Mesodermal cell (in vitro differentiated cells): ENCODE measurements at regions not wholly inside any gene's neighbourhood (a gene's known extent, or its start where the extent isn't known, plus 50 kb on each side); places are given as distances from the start of the nearest gene placed in this dataset.
"Not testable (repeated sequence)": the region's sequence is repeated elsewhere in the genome, so short reads cannot be mapped to it uniquely, and the experiment has no call there.

Experiments
- H3K27ac ChIP-seq: 2 replicates; pipeline ENCODE4 v1.7.0; 2013; ENCODE audit warnings: mild to moderate bottlenecking, low read depth, low read length, moderate library complexity; ENCODE audit not compliant: severe bottlenecking
- H3K36me3 ChIP-seq: 2 replicates; pipeline ENCODE4 v1.7.1; 2013; ENCODE audit warnings: mild to moderate bottlenecking, low read length, moderate library complexity; ENCODE audit not compliant: control insufficient read depth, insufficient read depth
- H3K4me1 ChIP-seq: one replicate; pipeline ENCODE4 v1.7.1; 2013; ENCODE audit warnings: mild to moderate bottlenecking, low read length; ENCODE audit not compliant: insufficient read depth, control insufficient read depth, poor library complexity, severe bottlenecking
- H3K4me3 ChIP-seq: 2 replicates; pipeline ENCODE4 v1.7.0; 2013; ENCODE audit warnings: low read length, control low read depth, mild to moderate bottlenecking; ENCODE audit not compliant: insufficient read depth, poor library complexity, severe bottlenecking; ENCODE audit errors: extremely low read depth
- H3K9me3 ChIP-seq: 2 replicates; pipeline ENCODE4 v1.7.1; 2013; ENCODE audit warnings: mild to moderate bottlenecking, low read length, moderate library complexity; ENCODE audit not compliant: control insufficient read depth
- WGBS, 2 experiments: methylation state at CpG; one replicate each; pipeline ENCODE4 v1.1.5; 2013; ENCODE audit warnings: missing lambda C conversion rate in 2 of 2; ENCODE audit not compliant: insufficient coverage in 2 of 2; 5-methylcytosine and 5-hydroxymethylcytosine counted together

GRCh38 chrX:110938977-110939732 is 143.5 kb upstream of the CHRDL1 start:
- H3K36me3 ChIP-seq = no peaks in the 10 kb centered on the region
- WGBS, 2 experiments = 57 to 100% methylated on average over 1 to 2 of the region's 3 CpGs
- no peaks in the 10 kb centered on the region for H3K4me1 ChIP-seq
- H3K4me3 ChIP-seq = no peak overlapping the region
- no peaks in the 10 kb centered on the region for H3K9me3 ChIP-seq
- no peak overlapping the region for H3K27ac ChIP-seq

DNA sequence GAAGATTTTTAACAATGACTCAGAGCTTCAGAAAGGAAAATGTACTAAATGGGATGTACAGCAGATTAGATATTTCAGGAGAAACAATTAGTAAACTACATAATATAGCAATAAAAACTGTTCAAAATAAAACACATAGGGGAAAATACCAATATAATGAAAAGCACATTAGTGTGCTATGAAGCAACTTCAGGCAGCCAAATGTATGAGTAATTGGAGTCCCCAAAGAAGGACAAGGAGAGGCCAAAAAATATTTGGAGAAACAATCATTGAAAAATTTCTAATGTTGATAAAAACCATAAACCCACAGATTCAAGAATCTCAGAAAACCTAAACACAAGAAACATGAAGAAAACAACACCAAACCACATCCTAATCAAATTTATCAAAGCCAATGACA is 129.3 kb upstream of the CHRDL1 start:
- Histone ChIP-seq H3K4me1 (no peaks in the 10 kb centered on the region), H3K36me3 (no peaks in the 10 kb centered on the region), H3K4me3 (no peak overlapping the region), H3K9me3 (no peaks in the 10 kb centered on the region), H3K27ac (no peak overlapping the region)

- H3K27ac ChIP-seq = no peak overlapping the region
- H3K4me3 ChIP-seq = no peak overlapping the region
- 75 to 100% methylated on average over 1 of the region's 3 CpGs for WGBS, 2 experiments
- H3K36me3 ChIP-seq = no peaks in the 10 kb centered on the region
- H3K4me1 ChIP-seq = no peaks in the 10 kb centered on the region
- no peaks in the 10 kb centered on the region for H3K9me3 ChIP-seq
Measured at GRCh38 chrX:110920991-110921390, 125.4 kb upstream of the CHRDL1 start.

GRCh38 chrX:110915570-110915969 is 120.0 kb upstream of the CHRDL1 start:
- no peak overlapping the region for H3K4me3 ChIP-seq
- no peaks in the 10 kb centered on the region for H3K4me1 ChIP-seq

DNA sequence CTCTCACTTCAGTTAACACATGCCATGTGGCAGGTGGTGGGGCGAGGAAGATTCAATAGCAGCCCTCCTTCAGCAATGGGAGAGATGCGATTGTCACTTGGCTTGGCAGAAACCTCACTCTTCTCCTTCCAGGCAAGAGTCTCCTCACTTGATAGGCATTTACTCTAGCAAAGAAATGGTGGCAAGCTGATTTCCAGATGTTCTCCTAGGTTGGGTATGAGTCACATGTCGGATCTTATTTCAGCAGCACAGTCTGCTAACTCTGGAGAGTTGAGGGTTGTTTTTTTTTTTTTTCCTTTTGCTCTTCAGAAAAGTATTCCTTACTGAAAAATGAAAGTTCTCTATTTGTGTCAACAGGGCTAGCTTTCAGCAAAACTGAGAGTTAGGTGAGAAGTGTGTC is 119.5 kb upstream of the CHRDL1 start:
- 100% methylated on average over 1 of the region's 3 CpGs; no CpG with 5 or more reads in 1 of the 2 experiments for WGBS, 2 experiments
- Histone ChIP-seq H3K4me3 (no peak overlapping the region), H3K36me3 (no peaks in the 10 kb centered on the region), H3K4me1 (no peaks in the 10 kb centered on the region), H3K9me3 (no peaks in the 10 kb centered on the region), H3K27ac (no peak overlapping the region)

More at GRCh38 chrX:110915570-110915969, 120.0 kb upstream of the CHRDL1 start:
- Histone ChIP-seq H3K27ac (no peak overlapping the region), H3K36me3 (no peaks in the 10 kb centered on the region), H3K9me3 (no peaks in the 10 kb centered on the region)

- H3K4me1 ChIP-seq = no peaks in the 10 kb centered on the region
- WGBS, 2 experiments = no CpG with 5 or more reads among the region's 1 CpG
- H3K9me3 ChIP-seq = no peaks in the 10 kb centered on the region
- H3K36me3 ChIP-seq = no peaks in the 10 kb centered on the region
- H3K4me3 ChIP-seq = no peak overlapping the region
- H3K27ac ChIP-seq = no peak overlapping the region
Measured at GRCh38 chrX:110914281-110914680, 118.7 kb upstream of the CHRDL1 start.

GRCh38 chrX:110904747-110905146 is 109.1 kb upstream of the CHRDL1 start:
- H3K27ac ChIP-seq, H3K36me3 ChIP-seq, H3K9me3 ChIP-seq, H3K4me1 ChIP-seq, H3K4me3 ChIP-seq: not testable (repeated sequence)

DNA sequence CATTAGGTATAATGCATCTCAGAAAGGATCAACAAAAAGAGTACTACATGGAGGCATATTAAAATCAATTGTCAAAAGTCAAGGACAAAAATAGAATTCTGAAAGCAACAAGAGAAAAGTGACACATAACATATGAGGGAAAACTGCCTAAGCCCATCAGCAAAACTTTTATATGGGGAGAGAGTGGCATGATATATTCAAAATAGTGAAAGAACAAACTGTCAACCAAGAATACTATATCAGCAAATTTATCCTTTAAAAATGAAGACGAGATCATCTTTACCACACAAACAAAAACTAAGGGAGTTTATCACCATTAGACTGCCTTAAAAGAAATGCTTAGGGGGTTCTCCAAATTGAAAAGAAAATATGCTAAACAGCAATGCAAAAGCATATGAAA is 86.4 kb upstream of the CHRDL1 start:
- Histone ChIP-seq H3K4me3 (no peak overlapping the region), H3K9me3 (no peaks in the 10 kb centered on the region), H3K4me1 (no peaks in the 10 kb centered on the region), H3K27ac (no peak overlapping the region), H3K36me3 (no peaks in the 10 kb centered on the region)
- WGBS, 2 experiments = no CpG with 5 or more reads among the region's 1 CpG

DNA sequence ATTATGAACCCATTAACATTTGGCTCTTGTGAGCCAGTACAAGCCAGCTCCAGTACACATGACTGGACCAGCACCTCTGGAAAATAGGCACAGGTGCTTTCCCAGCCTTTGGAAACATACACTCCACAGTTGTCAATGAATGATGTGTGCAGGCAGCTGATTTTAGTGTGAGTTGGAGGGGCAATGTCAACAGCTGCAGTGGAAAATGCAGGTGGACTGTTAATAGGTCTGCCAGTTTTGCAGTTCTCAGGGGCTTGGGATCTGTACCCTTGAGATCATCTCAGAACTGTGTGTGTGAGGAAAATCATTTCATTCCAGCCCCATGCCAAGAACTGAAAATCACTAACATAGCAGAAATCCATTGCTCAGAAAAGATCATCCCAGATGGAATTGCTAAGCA is 81.7 kb upstream of the CHRDL1 start:
- no peaks in the 10 kb centered on the region for H3K4me1 ChIP-seq
- no peak overlapping the region for H3K27ac ChIP-seq
- H3K9me3 ChIP-seq = no peaks in the 10 kb centered on the region
- no peaks in the 10 kb centered on the region for H3K36me3 ChIP-seq
- no peak overlapping the region for H3K4me3 ChIP-seq

- Histone ChIP-seq H3K4me1 (no peaks in the 10 kb centered on the region), H3K4me3 (no peak overlapping the region), H3K9me3 (no peaks in the 10 kb centered on the region), H3K36me3 (no peaks in the 10 kb centered on the region), H3K27ac (no peak overlapping the region)
- 100% methylated on average over 1 of the region's 3 CpGs for WGBS, 2 experiments
Measured at GRCh38 chrX:110871839-110872238, 76.2 kb upstream of the CHRDL1 start.

GRCh38 chrX:110866421-110866820 is 70.8 kb upstream of the CHRDL1 start:
- Histone ChIP-seq H3K27ac (no peak overlapping the region), H3K9me3 (no peaks in the 10 kb centered on the region)
- no CpG with 5 or more reads among the region's 2 CpGs for WGBS, 2 experiments

More at GRCh38 chrX:110866421-110866820, 70.8 kb upstream of the CHRDL1 start:
- no peaks in the 10 kb centered on the region for H3K36me3 ChIP-seq
- H3K4me3 ChIP-seq = no peak overlapping the region
- no peaks in the 10 kb centered on the region for H3K4me1 ChIP-seq
